Fibroblast of skin of left biceps (primary cell): ENCODE measurements at regions not wholly inside any gene's neighbourhood (a gene's known extent, or its start where the extent isn't known, plus 50 kb on each side); places are given as distances from the start of the nearest gene placed in this dataset.

ENCODE experiments used
- DNase-seq, 2 experiments: peaks; one replicate each; pipeline ENCODE4 v3.0.0-alpha.2; 2013; ENCODE audit warnings: low read depth in 2 of 2

DNA sequence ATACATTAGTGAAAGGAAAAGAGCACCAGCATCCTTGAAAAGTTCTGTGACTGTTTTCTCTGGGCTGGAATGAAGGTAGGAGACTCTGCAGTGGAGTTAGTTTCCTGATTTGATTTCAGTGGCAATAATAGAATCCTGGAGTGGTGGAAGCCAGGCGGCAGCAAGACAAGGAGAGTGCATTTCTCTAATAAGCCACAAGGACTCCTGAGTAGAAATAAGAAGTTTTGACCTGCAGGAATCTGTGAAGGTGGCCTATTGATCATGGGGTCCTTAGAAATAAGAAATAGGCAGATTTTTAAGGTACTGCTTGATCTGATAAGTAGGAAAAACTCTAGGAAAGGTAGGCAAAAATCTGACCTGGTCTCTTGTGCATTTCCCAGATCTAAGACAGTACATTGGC, 68.4 kb upstream of the ELOVL5 start:
- no peak for DNase-seq

GRCh38 chr6:53413326-53413725, 64.6 kb upstream of the ELOVL5 start:
- DNase-seq, result no peak

DNA sequence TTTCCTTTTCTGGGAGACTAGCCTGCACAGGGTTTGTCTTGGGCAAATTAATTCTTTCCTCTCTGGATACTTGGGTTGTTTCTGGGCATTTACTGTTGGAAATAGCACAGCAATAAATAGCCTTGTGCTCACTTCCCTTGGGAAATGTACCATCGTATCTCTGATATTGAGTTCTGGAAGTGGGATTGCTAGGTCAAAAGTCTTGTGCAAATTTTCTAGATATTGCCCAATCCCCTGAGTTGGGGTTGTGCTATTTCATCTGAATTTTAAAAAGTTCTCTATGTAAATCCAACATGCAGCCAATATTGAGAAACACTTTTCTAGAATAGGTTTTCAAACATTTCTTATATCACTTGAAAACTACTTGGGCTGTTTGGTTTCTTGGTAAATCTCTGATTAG, 64.0 kb upstream of the ELOVL5 start:
- DNase-seq, result no peak

DNA sequence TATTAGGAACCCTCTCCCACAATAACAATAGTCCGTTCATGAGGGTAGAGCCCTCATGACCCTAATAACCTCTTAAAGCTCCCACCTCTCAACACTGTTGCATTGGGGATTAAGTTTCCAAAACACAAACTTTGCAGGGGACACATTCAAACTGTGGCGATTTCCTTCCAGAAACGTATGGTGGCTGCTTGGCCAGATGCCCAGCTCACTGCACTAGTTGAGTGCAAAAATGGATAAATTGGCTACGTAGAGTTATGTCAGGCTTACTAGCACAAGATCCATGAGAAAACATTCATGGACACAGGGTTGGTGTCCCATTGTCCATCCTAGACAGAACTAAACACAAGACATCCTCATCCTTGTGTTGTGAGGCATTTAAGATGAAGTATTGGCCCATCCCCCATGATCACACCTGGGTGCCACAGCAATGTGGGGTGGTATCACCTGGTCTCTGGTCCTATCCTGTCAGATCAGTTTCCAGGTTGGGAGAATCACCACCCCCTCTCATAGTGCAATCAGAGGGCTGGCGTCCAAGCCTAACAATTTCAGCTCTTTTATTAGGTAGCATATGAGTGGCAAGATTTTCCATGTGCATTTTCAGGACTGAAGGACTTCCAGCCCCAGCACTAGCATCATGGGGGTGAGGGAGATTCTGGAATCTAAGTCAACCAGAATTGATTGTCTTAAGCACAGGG, 63.4 kb upstream of the ELOVL5 start:
- DNase-seq, result no peak

- no peak for DNase-seq
Measured at GRCh38 chr6:53411451-53411850, 62.7 kb upstream of the ELOVL5 start.

DNA sequence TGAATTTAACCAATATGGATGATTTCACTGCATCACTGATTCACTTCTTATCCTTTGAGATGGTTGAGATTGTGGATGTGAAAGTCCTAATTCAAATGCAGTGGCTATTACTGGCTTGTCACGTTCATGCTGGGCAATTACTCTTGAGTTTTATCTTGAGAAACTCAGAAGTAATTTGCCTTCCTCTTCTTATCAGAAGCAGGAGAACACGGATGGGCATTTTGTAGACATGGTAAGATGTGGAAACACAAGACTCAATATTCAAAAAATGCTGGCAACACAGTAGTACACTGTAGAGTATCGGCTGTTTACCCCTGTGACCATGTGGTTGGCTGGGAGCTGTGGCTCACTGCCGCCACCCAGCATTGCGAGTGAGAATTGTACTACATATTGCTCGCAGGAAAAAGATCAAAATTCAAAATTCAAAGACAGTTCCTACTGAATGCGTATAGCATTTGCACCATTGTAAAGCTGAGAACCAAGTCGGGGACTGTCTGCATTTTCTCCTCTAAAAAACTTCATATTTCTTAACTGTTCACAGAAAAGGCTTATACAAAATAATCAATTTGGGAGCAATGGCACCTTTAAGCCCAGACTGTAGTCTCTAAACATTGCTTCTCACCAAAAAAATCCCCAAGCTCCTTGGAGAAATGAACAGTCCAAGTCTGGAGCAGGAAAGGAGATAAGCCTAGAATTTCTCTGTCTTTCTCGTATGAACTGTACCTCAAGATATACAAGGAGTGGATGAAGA, 61.9 kb upstream of the ELOVL5 start:
- no peak for DNase-seq

GRCh38 chr6:53408826-53409225, 60.1 kb upstream of the ELOVL5 start:
- DNase-seq, result no peak

DNA sequence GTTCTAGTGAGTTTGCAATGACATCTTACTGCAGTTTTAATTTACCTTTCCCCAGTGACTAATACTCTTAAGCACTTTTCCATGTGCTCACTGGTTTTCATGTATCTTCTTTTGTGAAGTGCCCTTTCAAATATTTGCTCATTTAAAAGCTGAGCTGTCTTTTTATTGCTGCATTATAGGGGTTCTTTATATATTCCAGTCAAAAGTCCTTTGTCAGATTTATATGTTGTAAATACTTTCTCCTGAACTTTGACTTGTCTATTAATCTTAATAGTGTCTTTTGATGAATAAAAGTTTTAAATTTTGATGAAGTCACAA, 50.2 kb upstream of the ELOVL5 start:
- DNase-seq, result no peak

DNA sequence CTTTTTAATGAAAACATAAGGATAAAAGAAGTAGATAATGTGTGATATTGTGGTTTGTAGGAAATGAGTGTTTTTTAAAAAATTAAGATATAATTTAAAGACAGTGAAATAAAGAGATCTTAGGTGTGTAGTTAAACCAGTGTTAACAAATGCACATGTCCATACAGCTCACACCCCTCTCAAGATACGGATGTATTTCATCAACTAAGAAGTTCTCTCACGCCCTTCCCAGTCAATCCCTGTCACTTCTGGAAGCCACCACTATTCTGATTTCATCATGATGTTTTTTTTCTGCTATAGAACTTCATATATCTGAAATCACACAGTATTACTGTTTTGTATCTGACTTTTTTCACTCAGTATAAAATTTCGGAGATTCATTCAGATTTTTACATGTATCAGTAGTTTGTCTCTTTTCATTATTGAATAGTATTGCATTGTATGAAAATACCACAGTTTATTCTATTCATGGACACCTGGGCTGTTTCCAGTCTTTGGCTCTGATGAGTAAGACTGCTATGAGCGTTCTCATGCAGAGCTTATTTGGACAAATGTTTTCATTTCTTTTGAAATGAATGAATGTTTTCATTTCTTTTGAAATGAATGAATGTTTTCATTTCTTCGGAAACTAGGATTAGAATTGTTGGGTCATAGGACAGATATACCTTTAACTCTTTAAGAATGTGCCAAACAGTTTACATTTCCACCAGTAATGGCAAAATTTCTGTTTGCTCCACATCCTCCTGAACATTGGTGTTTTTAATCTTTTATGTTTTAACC, 49.7 kb upstream of the ELOVL5 start:
- no peak for DNase-seq
